ENCODE measurements at regions not wholly inside any gene's neighbourhood (a gene's known extent, or its start where the extent isn't known, plus 50 kb on each side); places are given as distances from the start of the nearest gene placed in this dataset.
"Not testable (repeated sequence)": the region's sequence is repeated elsewhere in the genome, so short reads cannot be mapped to it uniquely, and the experiment has no call there.

DNA sequence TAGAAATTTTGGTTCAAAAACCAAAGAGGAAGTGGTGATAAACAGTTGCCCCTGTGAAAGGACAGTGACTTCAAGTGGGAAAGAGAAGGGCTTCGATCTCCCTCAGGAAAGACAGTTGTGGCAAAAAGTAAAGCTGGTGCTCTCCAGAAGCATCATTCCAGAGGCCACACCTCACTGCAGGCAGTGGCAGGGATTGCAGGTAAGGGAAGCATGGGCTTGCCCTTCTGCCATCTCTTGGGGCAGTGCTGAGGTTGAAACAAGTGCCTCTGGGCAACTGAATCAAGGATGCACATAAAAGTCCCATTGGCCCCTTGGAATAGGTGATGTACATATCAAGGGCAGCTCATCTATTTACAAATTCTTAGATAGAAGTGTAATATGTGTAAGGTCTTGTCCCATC, 155.4 kb downstream of the FAM72C start:
- not testable (repeated sequence) for H3K27me3 ChIP-seq (ENCODE audit: insufficient read depth, low read length); H3K4me3 ChIP-seq (ENCODE audit: low read length); H3K4me1 ChIP-seq (ENCODE audit: insufficient read depth, low read length); H3K9me3 ChIP-seq (ENCODE audit: low read depth, low read length)

DNA sequence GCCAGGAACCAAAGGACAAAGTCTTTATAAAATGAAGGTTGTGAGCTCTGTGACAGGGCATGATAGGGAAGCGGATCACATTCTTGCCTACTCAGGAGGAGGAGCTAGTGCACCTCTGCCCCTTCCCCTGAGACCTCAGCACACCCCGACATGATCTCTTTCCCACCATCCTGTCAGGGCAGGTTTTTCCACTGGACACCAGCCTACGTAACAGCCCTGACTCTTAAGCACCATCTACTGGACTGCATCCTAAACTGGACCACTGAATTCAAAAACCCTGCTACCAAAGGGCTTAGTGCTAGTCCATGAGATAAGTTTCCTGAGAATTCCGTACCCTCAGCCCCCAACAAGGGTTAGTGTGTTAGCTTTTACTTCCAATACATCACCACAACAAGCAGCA, 166.4 kb downstream of the FAM72C start:
- not testable (repeated sequence) for H3K4me1 ChIP-seq (ENCODE audit: insufficient read depth, low read length); H3K9me3 ChIP-seq (ENCODE audit: low read depth, low read length); H3K4me3 ChIP-seq (ENCODE audit: low read length); H3K27me3 ChIP-seq (ENCODE audit: insufficient read depth, low read length)

DNA sequence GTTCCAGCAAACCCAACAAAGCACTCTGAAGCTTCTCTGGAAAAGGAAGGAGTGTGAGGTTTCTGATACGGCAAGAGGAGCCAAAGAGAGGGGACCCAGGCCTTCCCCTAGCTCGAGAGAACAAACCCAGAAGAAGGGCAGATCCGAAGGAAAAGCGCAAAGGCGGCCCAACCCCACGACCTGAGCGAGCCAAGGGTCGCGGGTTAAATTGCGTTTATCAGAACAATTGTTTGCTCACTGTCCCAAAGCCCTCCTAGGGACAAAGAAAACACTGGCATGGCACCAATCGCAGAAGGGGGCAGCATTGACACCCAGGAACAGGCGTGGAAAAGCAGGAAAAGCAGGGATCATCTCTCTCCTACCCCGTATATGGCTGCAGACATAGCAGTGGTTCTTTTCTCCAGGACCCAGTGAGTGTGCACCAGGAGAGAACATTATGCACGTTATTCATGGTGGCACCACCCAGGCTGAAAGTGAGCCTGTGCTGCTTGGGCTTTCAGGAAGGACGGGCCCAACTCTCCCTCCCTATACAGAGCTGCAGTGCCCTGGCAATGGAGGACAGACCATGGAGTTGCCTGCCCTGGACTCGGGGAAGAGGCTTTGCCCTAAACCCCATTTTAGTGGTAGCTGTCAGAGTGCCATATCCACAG, 167.0 kb downstream of the FAM72C start:
- H3K27me3 ChIP-seq (ENCODE audit: insufficient read depth, low read length); H3K4me3 ChIP-seq (ENCODE audit: low read length); H3K9me3 ChIP-seq (ENCODE audit: low read depth, low read length); H3K4me1 ChIP-seq (ENCODE audit: insufficient read depth, low read length): not testable (repeated sequence)

DNA sequence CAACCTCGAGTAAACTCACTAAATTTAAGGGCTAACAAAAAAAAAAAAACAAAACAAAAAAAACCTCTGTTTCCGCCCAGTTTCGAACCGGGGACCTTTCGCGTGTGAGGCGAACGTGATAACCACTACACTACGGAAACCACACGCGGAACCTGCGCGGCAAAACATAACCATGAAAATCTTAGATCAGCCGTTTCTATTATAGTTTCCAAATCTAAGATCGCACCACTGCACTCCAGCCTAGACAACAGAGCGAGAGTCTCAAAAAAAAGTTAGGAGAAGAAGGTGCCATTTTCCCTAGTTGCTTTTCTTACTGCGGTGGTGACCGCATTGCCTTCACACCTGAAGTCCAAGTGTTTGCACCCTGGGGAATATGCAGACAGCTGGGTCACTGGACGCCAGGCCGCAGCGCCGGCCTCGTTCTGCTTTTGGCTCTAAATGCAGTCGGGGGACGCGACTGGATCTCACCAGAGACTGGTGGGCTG, 167.8 kb downstream of the FAM72C start:
- H3K4me3 ChIP-seq (ENCODE audit: low read length) = peak overlapping the region; percentile 51

DNA sequence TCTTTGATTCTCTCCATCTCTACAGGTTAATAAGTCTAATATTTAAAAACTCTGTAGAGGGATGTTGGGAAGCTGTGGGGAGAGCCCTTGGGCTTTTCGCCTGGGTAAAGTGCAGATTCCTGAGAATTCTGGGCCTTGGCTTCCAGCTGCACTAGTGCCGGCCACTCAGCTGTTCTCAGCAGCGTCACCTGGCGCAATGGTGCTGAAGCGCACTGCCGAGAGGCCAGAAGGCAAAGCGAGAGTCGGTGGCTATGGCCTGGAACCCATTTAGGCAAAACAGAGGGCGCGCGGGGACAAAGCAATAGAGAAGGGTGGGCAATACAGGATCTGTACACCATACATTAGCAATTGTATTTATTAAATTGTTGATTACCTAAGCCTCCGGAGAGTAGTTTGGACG, 168.7 kb downstream of the FAM72C start:
- H3K4me3 ChIP-seq (ENCODE audit: low read length); H3K4me1 ChIP-seq (ENCODE audit: insufficient read depth, low read length); H3K9me3 ChIP-seq (ENCODE audit: low read depth, low read length); H3K27me3 ChIP-seq (ENCODE audit: insufficient read depth, low read length): not testable (repeated sequence)

More for the DNA sequence above, 167.8 kb downstream of the FAM72C start:
- not testable (repeated sequence) for H3K4me1 ChIP-seq (ENCODE audit: insufficient read depth, low read length); H3K27me3 ChIP-seq (ENCODE audit: insufficient read depth, low read length); H3K9me3 ChIP-seq (ENCODE audit: low read depth, low read length)

DNA sequence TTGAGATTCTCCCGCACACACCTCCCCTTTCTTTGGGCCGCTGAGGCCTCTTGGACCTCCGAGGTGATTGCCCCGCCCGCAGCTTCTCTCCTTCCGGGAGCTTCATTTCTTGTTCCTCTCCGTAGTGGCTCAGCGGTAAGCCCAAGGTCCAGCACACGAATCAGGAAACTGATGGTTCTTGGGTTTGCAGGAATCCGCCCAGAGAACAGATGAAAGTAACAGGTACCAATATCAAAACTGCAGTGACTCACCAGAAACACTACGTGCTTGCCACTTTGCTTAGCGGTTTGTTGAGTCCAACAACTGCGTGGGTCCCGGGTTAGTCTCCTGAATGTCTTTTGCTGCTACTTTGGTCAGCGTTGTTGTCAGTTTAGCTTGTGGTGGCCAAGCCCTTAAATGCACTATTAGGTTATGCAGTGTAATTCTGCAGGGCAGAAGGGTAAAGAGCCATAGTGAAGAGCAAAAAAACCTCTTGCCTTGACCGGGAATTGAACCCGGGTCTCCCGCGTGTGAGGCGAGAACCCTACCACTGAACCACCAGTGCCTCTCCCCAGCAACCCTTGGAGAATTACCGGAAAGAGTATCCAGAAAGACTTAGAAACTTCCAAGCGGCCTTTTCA, 172.1 kb downstream of the FAM72C start:
- H3K4me1 ChIP-seq (ENCODE audit: insufficient read depth, low read length); H3K27me3 ChIP-seq (ENCODE audit: insufficient read depth, low read length); H3K4me3 ChIP-seq (ENCODE audit: low read length); H3K9me3 ChIP-seq (ENCODE audit: low read depth, low read length): not testable (repeated sequence)

DNA sequence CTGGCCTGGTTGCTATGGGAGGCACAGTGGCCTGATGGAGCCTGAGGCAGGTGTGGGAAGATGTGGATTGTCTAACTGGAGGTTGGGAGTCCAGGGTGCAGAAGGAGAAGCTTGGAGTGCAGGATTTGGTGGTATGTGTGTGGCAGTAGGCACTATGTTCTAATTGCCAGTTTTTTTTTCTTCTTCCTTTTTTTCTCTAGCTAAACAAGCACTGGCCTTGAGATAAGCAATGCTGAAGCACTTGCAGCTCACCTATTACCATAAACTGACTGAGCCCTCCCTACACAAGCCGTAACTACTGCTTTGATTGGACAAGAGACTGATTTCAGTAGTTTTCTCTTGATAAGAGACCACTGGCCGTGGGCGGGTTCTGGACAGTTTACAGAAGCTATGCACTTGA, 175.4 kb downstream of the FAM72C start:
- H3K4me1 ChIP-seq (ENCODE audit: insufficient read depth, low read length); H3K4me3 ChIP-seq (ENCODE audit: low read length); H3K9me3 ChIP-seq (ENCODE audit: low read depth, low read length); H3K27me3 ChIP-seq (ENCODE audit: insufficient read depth, low read length): not testable (repeated sequence)

DNA sequence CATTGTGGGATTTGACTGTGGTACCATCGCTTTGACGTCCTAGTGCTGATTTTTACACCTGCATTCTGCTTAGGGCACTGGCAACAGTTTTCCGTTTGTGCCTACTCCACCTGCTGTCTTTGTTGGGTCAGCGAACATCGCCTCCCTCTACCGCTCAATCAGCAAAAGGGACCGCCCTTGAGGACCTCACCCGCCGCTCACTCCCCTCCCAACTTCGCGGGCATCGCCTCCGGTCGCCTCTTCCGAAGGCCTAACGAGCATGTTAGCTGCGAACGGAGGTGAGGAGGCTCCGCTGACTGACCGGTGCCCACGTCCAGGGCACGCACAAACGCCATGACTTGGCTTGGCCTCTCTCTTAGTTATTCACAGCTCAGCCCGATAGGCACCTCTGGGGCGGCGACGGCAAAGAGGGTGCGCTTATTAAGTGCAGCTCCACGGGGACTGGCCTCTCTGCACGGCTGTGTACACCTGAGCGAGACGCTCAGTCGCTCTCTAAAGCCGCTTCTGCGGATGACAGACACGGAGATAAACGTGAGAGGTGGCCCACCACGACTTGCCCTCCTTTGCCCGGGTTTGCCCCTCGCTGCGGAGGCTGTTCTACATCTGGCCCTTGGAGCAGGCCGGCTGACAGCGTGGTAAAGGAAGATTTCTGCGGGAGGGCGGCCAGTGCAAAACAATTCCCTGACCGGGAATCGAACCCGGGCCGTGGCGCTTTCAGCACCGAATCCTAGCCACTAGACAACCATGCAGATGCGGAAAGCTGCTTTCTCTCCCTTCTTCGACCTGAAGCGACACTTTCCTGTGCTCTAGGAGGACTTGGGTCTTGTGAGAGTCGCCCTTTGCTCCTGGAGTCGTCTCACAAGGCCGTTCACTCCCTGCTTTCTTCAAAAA, 179.5 kb downstream of the FAM72C start:
- H3K27me3 ChIP-seq (ENCODE audit: insufficient read depth, low read length); H3K4me1 ChIP-seq (ENCODE audit: insufficient read depth, low read length); H3K4me3 ChIP-seq (ENCODE audit: low read length); H3K9me3 ChIP-seq (ENCODE audit: low read depth, low read length): not testable (repeated sequence)

DNA sequence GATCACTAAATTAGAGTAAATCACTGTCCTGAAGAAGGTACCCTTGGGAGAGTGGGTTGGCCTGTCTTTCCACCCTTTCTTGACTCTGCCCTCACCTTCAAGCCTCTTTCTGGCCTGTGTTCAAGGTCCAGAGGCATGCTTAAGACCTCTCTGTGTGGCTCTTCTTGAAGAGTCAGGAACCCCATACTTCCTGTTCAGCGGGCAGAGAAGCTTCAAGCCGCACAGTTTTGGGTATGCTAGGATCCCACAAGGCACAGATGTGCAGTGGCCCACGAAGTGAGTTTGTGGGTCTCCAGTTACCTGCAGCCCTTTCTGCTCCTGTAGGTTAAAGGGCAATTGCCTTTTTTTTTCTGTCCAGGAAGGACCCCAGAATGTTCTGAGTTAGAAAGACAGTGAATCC, 185.4 kb downstream of the FAM72C start:
- not testable (repeated sequence) for H3K4me3 ChIP-seq (ENCODE audit: low read length); H3K9me3 ChIP-seq (ENCODE audit: low read depth, low read length); H3K4me1 ChIP-seq (ENCODE audit: insufficient read depth, low read length); H3K27me3 ChIP-seq (ENCODE audit: insufficient read depth, low read length)

DNA sequence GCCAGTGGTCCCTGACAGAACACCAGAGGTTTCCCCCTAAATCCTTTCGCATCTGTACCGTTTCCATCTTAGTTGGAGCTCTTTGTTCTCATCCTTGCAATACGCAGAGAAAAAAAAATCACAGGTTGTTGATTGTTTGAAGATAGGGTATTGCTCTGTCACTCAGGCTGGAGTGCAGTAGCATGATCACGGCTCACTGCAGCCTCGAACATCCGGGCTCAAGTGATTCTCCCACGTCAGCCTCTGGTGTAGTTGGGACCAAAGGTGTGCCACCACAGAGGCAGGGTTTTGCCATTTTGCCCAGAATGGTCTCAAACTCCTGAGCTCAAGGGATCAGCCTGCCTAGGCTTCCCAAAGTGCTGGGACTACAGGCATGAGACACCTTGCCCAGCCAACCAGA, 185.9 kb downstream of the FAM72C start:
- H3K27me3 ChIP-seq (ENCODE audit: insufficient read depth, low read length); H3K4me3 ChIP-seq (ENCODE audit: low read length); H3K4me1 ChIP-seq (ENCODE audit: insufficient read depth, low read length); H3K9me3 ChIP-seq (ENCODE audit: low read depth, low read length): not testable (repeated sequence)

DNA sequence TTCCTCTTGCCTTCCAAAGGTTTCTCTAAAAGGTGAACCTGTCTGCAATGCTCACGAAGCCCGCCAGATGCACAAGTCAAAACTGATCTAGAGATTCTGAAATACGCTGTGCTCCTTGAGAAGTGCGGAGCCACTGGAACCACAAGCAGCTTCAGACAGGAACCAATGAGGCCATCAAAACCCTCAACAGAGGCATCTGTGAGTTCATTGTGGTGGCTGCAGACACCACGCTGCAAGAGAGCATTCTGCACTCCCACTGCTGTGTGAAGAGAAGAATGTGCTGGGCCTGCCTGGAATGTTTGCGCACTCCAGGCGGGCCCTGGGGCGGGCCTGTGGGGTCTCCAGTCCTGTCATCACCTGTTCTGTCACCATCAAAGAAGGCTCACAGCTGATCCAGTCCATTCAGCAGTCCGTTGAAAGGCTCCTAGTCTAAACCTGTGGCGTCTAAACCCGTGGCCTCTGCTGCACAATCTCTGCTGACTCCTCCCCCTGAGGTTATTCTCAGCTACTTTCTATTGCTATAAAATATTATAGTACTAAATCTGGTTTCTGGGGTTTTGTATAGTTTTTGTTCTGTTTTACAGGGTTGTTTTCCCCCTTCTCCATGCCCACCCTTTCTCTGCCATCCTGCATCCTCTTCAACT, 187.4 kb downstream of the FAM72C start:
- not testable (repeated sequence) for H3K4me3 ChIP-seq (ENCODE audit: low read length); H3K27me3 ChIP-seq (ENCODE audit: insufficient read depth, low read length); H3K4me1 ChIP-seq (ENCODE audit: insufficient read depth, low read length); H3K9me3 ChIP-seq (ENCODE audit: low read depth, low read length)

DNA sequence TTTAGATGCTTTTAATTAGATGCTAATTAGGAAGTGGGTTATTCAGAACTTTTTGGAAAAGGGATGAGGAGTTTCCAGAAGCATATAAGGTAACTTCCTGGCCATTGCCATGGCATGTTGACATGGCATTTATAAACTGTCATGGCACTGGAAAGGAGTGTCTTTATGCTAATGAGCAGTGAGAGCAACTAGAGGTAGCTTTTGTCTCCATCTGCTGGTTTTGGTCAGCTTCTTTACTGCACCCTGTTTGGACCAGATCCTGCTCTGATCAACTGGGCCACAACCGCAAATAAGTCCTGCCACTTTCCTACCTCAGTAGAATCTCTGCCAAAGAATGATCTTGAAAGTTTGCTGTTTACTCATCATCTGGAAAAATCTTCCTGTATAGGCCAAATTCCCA, 193.6 kb downstream of the FAM72C start:
- not testable (repeated sequence) for H3K4me1 ChIP-seq (ENCODE audit: insufficient read depth, low read length); H3K4me3 ChIP-seq (ENCODE audit: low read length); H3K27me3 ChIP-seq (ENCODE audit: insufficient read depth, low read length)

DNA sequence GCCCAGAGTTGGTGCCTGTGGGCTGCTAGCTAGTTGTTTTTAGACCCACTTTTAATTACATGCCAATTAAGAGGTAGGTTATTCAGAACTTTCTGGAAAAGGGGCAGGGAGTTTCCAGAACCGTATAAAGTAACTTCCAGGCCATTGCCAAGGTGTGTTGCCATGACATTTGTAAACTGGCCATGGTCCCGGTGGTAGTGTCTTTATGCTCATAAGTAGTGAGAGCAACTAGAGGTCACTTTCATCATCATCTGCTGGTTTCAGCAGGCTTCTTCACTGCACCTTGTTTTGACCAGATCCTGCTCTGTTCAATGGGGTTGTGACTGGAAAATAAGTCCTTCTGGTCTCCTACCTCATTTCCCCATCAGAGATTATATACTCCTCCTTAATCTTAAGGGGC, 207.0 kb downstream of the FAM72C start:
- H3K27me3 ChIP-seq (ENCODE audit: insufficient read depth, low read length); H3K4me3 ChIP-seq (ENCODE audit: low read length); H3K4me1 ChIP-seq (ENCODE audit: insufficient read depth, low read length); H3K9me3 ChIP-seq (ENCODE audit: low read depth, low read length): not testable (repeated sequence)

More for the DNA sequence above, 193.6 kb downstream of the FAM72C start:
- not testable (repeated sequence) for H3K9me3 ChIP-seq (ENCODE audit: low read depth, low read length)

DNA sequence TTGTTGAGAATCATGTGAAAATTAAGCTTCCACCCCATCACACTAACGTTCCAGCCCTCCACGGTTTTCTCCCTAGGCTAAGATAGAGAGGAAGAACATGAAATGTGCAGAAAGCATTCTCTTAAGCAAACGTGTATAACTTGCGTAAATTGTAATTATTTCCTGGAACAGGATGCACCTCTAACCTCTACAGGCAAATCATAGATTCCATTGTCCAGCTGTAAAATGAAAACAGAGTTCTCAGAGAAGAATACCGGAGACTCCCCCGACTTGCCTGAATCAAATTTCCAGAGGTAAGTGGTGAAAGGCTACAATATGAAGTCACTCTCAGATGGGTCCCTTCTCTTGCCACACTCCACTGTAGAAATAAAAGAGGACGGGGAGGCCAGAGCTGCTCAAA, 211.4 kb downstream of the FAM72C start:
- not testable (repeated sequence) for H3K27me3 ChIP-seq (ENCODE audit: insufficient read depth, low read length); H3K4me1 ChIP-seq (ENCODE audit: insufficient read depth, low read length); H3K9me3 ChIP-seq (ENCODE audit: low read depth, low read length); H3K4me3 ChIP-seq (ENCODE audit: low read length)

DNA sequence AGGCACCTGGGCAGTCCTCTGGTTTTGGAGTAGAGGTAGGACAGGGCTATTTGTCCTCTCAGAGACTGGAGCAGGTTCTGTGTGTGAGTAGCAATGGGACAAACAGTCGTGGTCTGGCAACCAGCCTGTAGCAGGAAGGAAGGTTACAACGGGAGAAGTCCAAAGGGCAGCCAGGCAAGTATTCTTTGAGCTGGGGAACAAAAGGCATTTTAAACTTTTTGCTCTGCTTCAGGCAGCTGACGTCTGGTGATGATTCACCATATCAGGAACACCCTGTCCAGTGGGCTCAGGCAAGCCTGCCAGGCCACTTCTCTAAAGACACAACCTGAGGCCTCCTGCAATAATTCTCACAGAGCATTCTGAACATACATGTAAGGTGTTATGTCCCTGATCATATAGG, 215.8 kb downstream of the FAM72C start:
- H3K9me3 ChIP-seq (ENCODE audit: low read depth, low read length) = not testable (repeated sequence)

More for the DNA sequence above, 215.8 kb downstream of the FAM72C start:
- H3K27me3 ChIP-seq (ENCODE audit: insufficient read depth, low read length); H3K4me1 ChIP-seq (ENCODE audit: insufficient read depth, low read length); H3K4me3 ChIP-seq (ENCODE audit: low read length): not testable (repeated sequence)

Data from mononuclear cell (primary cell).